Adipocyte (in vitro differentiated cells): ENCODE measurements at regions not wholly inside any gene's neighbourhood (a gene's known extent, or its start where the extent isn't known, plus 50 kb on each side); places are given as distances from the start of the nearest gene placed in this dataset.
A peak's percentile ranks its signal among the peaks of the same experiment; 100 is the strongest.
"Not testable (repeated sequence)": the region's sequence is repeated elsewhere in the genome, so short reads cannot be mapped to it uniquely, and the experiment has no call there.

Experiments used
- DNase-seq: peaks from one replicate; pipeline ENCODE4 v3.0.0-alpha.2; 2015; ENCODE audit warnings: low read depth
- H3K27me3 ChIP-seq: replicated peaks from 2 replicates; pipeline ENCODE4 v1.7.0; 2013; ENCODE audit warnings: mild to moderate bottlenecking, low read length, moderate library complexity; ENCODE audit not compliant: control insufficient read depth, insufficient read depth
- H3K36me3 ChIP-seq: 2 replicates; pipeline ENCODE4 v1.7.0; 2013; ENCODE audit warnings: low read length, mild to moderate bottlenecking, moderate library complexity; ENCODE audit not compliant: control insufficient read depth, insufficient read depth, severe bottlenecking
- H3K4me1 ChIP-seq: 2 replicates; pipeline ENCODE4 v1.7.0; 2013; ENCODE audit warnings: mild to moderate bottlenecking, low read length, moderate library complexity; ENCODE audit not compliant: control insufficient read depth, insufficient read depth
- H3K4me3 ChIP-seq: 2 replicates; pipeline ENCODE4 v1.7.0; 2013; ENCODE audit warnings: mild to moderate bottlenecking, low read length, moderate library complexity
- H3K9ac ChIP-seq: 2 replicates; pipeline ENCODE4 v1.7.0; 2013; ENCODE audit warnings: mild to moderate bottlenecking, low read length, moderate library complexity
- H3K9me3 ChIP-seq: 2 replicates; pipeline ENCODE4 v1.7.0; 2013; ENCODE audit warnings: mild to moderate bottlenecking, low read length, moderate library complexity; ENCODE audit not compliant: control insufficient read depth

- not testable (repeated sequence) for H3K4me3 ChIP-seq, H3K9me3 ChIP-seq, DNase-seq, H3K9ac ChIP-seq, H3K27me3 ChIP-seq, H3K36me3 ChIP-seq
- H3K4me1 ChIP-seq = peaks cover 17% of the 10 kb centered on the region
Measured at GRCh38 chr4:147292604-147293313, 188.1 kb upstream of the EDNRA start.

DNA sequence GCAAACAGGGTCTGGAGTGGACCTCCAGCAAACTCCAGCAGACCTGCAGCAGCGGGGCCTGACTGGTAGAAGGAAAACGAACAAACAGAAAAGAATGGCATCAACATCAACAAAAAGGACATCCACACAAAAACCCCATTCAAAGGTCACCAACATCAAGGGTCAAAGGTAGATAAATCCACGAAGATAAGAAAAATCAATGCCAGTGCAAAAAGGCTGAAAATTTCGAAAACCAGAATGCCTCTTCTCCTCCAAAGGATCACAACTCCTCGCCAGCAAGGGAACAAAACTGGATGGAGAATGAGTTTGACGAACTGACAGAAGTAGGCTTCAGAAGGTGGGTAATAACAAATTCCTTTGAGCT is 187.6 kb upstream of the EDNRA start:
- not testable (repeated sequence) for H3K36me3 ChIP-seq, H3K4me3 ChIP-seq, DNase-seq, H3K9me3 ChIP-seq, H3K9ac ChIP-seq, H3K27me3 ChIP-seq
- peaks cover 12% of the 10 kb centered on the region for H3K4me1 ChIP-seq

GRCh38 chr4:147299205-147299604 is 181.7 kb upstream of the EDNRA start:
- H3K36me3 ChIP-seq = no peaks in the 10 kb centered on the region
- DNase-seq = no peak
- no peak overlapping the region for H3K4me3 ChIP-seq
- no peaks in the 10 kb centered on the region for H3K9me3 ChIP-seq
- H3K9ac ChIP-seq = no peak overlapping the region
- H3K27me3 ChIP-seq = no peaks in the 10 kb centered on the region
- H3K4me1 ChIP-seq = no peaks in the 10 kb centered on the region

- no peaks in the 10 kb centered on the region for H3K4me1 ChIP-seq
Measured at GRCh38 chr4:147303174-147303872, 177.6 kb upstream of the EDNRA start.

DNA sequence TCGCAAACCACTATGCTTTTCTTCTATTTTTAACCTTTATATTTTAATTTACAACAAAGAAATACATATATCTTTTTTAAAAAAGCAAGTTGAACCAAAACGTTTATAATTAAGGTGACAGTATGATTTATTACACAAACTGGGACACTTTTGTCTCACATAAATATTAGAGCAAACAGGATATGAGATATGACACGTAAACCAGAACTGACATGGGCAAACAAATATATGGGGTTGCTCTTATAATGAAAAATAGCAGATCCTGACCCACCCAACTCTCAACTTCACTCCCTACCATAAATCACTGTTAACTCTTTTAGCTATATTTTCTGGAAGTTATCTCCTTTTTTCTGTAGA is 177.0 kb upstream of the EDNRA start:
- Histone ChIP-seq H3K9me3 (no peaks in the 10 kb centered on the region), H3K36me3 (no peaks in the 10 kb centered on the region), H3K9ac (no peak overlapping the region), H3K4me1 (no peaks in the 10 kb centered on the region), H3K27me3 (no peaks in the 10 kb centered on the region), H3K4me3 (no peak overlapping the region)
- DNase-seq = no peak

More at GRCh38 chr4:147303174-147303872, 177.6 kb upstream of the EDNRA start:
- DNase-seq = no peak
- Histone ChIP-seq H3K36me3 (no peaks in the 10 kb centered on the region), H3K4me3 (no peak overlapping the region), H3K9me3 (no peaks in the 10 kb centered on the region), H3K27me3 (no peaks in the 10 kb centered on the region), H3K9ac (no peak overlapping the region)

DNA sequence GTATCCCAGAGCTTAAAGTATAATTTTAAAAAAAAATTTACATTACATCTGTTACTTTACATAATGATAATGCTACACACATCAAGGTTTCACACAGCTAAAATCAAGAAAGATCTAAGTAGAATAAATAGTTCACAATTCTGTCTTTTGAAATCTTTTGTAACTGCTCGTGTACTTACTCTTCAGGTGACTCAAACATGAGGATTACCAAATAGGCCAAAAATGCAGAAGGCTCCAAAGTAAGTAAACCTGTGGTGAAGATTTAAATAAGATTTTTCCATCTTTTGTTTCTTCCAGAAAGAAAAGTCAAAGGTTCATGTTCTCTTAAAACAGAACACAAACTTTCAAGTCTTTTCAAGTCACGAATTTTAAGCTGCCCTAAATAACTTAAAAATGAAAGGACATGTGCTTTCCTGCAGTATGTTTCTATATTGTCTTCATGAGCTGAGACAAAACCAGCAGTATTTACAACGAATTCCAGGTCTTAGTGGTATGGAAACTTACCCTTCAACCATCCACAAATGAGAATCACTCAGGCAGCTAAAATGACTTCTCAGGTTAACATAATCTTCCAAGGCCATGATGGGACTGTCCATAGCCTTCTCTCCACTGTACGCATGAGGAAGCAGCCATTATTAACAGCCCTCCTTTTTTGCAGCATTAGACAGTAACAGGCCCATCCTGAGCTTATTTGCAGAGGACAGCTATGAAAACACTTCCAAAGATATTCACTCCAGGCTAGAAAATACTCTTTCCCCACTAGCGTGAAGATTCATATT is 172.8 kb upstream of the EDNRA start:
- H3K27me3 ChIP-seq = no peaks in the 10 kb centered on the region
- no peaks in the 10 kb centered on the region for H3K36me3 ChIP-seq
- H3K4me3 ChIP-seq = no peak overlapping the region
- H3K9me3 ChIP-seq = no peaks in the 10 kb centered on the region
- no peak for DNase-seq
- peaks cover 27% of the 10 kb centered on the region for H3K4me1 ChIP-seq
- no peak overlapping the region for H3K9ac ChIP-seq

DNA sequence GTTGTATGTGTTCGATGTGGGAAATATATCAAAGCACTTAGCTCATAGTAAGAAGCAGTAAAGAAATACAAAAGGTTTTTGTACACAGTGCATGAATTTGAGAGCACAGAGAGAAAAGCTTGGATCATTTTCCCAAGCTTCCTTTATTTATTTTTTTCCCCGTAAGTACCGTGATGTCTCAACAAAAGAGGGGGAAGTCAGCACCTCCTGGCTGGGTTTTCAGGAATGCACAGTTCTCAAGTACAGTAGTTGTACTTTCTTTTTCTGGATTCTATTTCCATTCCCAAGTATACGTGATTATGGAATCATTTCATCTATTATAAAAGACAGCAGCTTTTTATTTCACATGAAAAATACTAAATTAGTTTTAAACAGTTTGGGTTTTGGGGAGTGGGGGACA is 171.5 kb upstream of the EDNRA start:
- H3K36me3 ChIP-seq = no peaks in the 10 kb centered on the region
- no peaks in the 10 kb centered on the region for H3K9me3 ChIP-seq
- H3K27me3 ChIP-seq = no peaks in the 10 kb centered on the region
- no peak overlapping the region for H3K4me3 ChIP-seq
- DNase-seq = no peak
- H3K9ac ChIP-seq = no peak overlapping the region
- H3K4me1 ChIP-seq = peaks cover 34% of the 10 kb centered on the region

DNA sequence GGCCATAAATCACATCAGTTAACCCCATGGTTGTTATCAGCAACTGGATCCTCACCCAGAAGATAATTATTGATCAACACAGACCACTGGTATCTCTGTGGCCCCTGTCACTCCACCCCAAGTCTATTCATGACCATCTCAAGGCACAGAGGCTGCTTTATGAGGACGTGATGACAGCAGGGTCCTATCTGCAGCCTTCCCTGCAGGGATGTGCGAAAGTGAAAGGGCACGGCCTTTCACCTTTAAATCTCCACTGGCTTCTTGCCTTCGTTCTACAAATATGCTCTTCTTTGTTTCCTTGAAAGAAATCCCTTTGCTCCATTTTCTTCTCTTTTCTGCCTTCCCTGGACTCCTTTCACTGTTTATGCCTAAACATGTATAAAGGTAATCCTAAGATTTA is 170.6 kb upstream of the EDNRA start:
- Histone ChIP-seq H3K9ac (no peak overlapping the region), H3K27me3 (no peaks in the 10 kb centered on the region), H3K9me3 (no peaks in the 10 kb centered on the region), H3K4me3 (no peak overlapping the region), H3K4me1 (peaks cover 34% of the 10 kb centered on the region), H3K36me3 (no peaks in the 10 kb centered on the region)
- DNase-seq = no peak

- no peak for DNase-seq
- H3K4me3 ChIP-seq = peak overlapping the region; percentile 43
- no peaks in the 10 kb centered on the region for H3K27me3 ChIP-seq
- H3K9me3 ChIP-seq = no peaks in the 10 kb centered on the region
- peaks cover 34% of the 10 kb centered on the region for H3K4me1 ChIP-seq
- H3K36me3 ChIP-seq = no peaks in the 10 kb centered on the region
- peak overlapping the region; percentile 27 for H3K9ac ChIP-seq
Measured at GRCh38 chr4:147311956-147312355, 168.9 kb upstream of the EDNRA start.

DNA sequence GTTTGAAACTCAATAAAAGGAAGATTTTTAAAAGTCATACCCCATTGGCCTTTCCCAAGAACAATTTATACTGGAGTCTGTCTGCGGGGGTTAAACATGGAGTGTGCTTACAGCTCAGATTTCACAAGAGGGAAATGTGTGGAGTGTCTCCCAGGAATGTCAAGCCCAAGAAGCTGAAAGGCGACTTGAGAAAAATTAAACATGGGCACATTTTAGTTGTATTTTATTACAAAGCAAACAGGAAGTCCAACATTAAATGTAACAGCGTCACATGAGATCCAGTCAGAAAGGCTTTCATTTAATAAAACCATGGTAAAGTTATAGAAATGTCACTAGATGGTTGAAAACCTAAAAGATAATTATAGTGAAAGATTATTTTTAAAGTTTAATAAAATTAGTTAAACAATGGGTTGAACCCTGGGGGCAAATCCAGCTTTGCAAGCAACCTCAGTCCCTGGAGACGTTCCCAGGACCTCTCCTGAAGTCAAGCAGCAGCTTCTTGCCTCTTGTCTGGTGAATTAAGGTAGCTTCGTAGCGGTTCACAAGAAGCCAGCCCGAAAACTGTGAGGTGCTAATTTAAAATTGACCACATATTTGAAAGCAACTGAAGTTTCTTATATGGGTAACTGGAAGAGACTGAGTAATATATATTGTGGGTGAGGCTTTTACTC is 168.4 kb upstream of the EDNRA start:
- Histone ChIP-seq H3K9me3 (no peaks in the 10 kb centered on the region), H3K27me3 (no peaks in the 10 kb centered on the region), H3K4me1 (peaks cover 34% of the 10 kb centered on the region), H3K9ac (peak overlapping the region; percentile 27), H3K36me3 (no peaks in the 10 kb centered on the region), H3K4me3 (peak overlapping the region; percentile 43)
- DNase-seq = peak; percentile 23

- Histone ChIP-seq H3K36me3 (no peaks in the 10 kb centered on the region), H3K9me3 (no peaks in the 10 kb centered on the region), H3K27me3 (no peaks in the 10 kb centered on the region), H3K4me1 (peaks cover 36% of the 10 kb centered on the region), H3K9ac (no peak overlapping the region), H3K4me3 (peak overlapping the region; percentile 43)
- no peak for DNase-seq
Measured at GRCh38 chr4:147313108-147313507, 167.8 kb upstream of the EDNRA start.
